ENCODE measurements at regions not wholly inside any gene's neighbourhood (a gene's known extent, or its start where the extent isn't known, plus 50 kb on each side); places are given as distances from the start of the nearest gene placed in this dataset.

DNA sequence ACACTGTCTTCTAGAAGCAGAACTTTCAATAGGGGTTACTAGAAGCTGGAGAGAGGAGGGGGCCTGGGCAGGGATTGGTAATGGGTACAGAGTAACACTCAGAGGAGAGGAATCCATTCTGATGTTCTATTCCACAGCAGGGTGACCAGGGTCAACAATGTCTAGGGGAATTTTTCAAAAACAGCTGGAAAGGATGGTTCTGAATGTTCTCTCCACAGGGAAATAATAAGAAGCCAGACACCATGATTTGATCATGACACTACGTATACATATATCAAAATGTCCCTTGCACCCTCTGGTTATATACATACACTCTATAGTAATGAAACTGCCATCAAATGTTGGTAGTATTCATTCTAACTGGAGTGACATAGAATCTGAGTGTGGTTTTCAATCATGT lies 111.2 kb upstream of the TOP3B start:
- TF ChIP-seq SRF (IDR thresholded peaks at IDR 0.05; ENCODE audit: low read depth): no peak
- TF ChIP-seq, protein P1, sequence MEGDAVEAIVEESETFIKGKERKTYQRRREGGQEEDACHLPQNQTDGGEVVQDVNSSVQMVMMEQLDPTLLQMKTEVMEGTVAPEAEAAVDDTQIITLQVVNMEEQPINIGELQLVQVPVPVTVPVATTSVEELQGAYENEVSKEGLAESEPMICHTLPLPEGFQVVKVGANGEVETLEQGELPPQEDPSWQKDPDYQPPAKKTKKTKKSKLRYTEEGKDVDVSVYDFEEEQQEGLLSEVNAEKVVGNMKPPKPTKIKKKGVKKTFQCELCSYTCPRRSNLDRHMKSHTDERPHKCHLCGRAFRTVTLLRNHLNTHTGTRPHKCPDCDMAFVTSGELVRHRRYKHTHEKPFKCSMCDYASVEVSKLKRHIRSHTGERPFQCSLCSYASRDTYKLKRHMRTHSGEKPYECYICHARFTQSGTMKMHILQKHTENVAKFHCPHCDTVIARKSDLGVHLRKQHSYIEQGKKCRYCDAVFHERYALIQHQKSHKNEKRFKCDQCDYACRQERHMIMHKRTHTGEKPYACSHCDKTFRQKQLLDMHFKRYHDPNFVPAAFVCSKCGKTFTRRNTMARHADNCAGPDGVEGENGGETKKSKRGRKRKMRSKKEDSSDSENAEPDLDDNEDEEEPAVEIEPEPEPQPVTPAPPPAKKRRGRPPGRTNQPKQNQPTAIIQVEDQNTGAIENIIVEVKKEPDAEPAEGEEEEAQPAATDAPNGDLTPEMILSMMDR (IDR thresholded peaks at IDR 0.05 in 2 of 3, conservative IDR thresholded peaks at IDR 0.05 in 1 of 3; ENCODE audit: borderline replicate concordance in 1 of 3, insufficient read depth in 1 of 3, low read depth in 2 of 3, low read length in 2 of 3): no peak
